GM12878 (cell line): ENCODE measurements at regions not wholly inside any gene's neighbourhood (a gene's known extent, or its start where the extent isn't known, plus 50 kb on each side); places are given as distances from the start of the nearest gene placed in this dataset.

ENCODE experiments used
- ATAC-seq: fragments of 200-7000 bp; cut with Tn5 transposase; 3 replicates; pipeline ENCODE4 v1.9.1; 2020; ENCODE audit warnings: mild to moderate bottlenecking, moderate library complexity
- BruUV-seq: library from RNA; stranded (reverse); fragments of 400-500 nt; replicated peaks from 2 replicates; lab custom pipeline; 2021; lab: Mats Ljungman, UMichigan
- CTCF ChIA-PET: fragments of 300-600 bp; sonication (Branson Sonifier 250); formaldehyde crosslinking; extraction: SDS; loops from one replicate; lab custom pipeline; 2021; ENCODE audit warnings: inconsistent platforms; lab: Yijun Ruan, JAX
- POLR2A ChIA-PET: fragments of 350-600 bp; formaldehyde crosslinking; extraction: SDS; loops from one replicate; lab custom pipeline; 2021; ENCODE audit warnings: inconsistent platforms; lab: Charles Lee
- RAD21 ChIA-PET: fragments of 300-600 bp; sonication (Branson Sonifier 250); formaldehyde crosslinking; loops from one replicate; lab custom pipeline; 2023; ENCODE audit warnings: antibody characterized with exemption; ENCODE audit not compliant: unreplicated experiment; lab: Charles Lee
- SMC1A ChIA-PET: fragments of 300-600 bp; sonication (Branson Sonifier 250); formaldehyde crosslinking; loops from one replicate; lab custom pipeline; 2023; ENCODE audit not compliant: unreplicated experiment, uncharacterized antibody; lab: Charles Lee
- DNase-seq: peaks from one replicate; pipeline ENCODE4 v3.0.0-alpha.2; 2011; ENCODE audit warnings: low read depth, low spot score
- FAIRE-seq: peaks from 3 replicates; lab custom pipeline; 2011; peaks lifted over from hg19 to GRCh38; lab: Jason Lieb, UNC
- H2AFZ ChIP-seq: 2 replicates; pipeline ENCODE4 v1.6.0; 2011; ENCODE audit warnings: low read depth, low read length, control low read depth; ENCODE audit not compliant: control insufficient read depth
- H3K27ac ChIP-seq: 2 replicates; pipeline ENCODE4 v1.5.1; 2011; ENCODE audit warnings: control low read depth; ENCODE audit not compliant: control insufficient read depth, insufficient read depth
- H3K27me3 ChIP-seq, 2 experiments: replicated peaks in 1 of 2; 2 replicates each; pipeline versions ENCODE4 v1.6.0 to v1.6.1; 2011; ENCODE audit warnings: low read length in 1 of 2; ENCODE audit not compliant: control insufficient read depth in 2 of 2, insufficient read depth in 2 of 2
- H3K36me3 ChIP-seq, 2 experiments: 2 replicates each; pipeline ENCODE4 v1.5.1; 2011; ENCODE audit warnings: low read length in 1 of 2; ENCODE audit not compliant: control insufficient read depth in 2 of 2, insufficient read depth in 2 of 2
- H3K4me1 ChIP-seq: 2 replicates; pipeline ENCODE4 v1.6.1; 2011; ENCODE audit warnings: mild to moderate bottlenecking, low read length, moderate library complexity, mixed read lengths; ENCODE audit not compliant: control insufficient read depth, insufficient read depth
- H3K4me2 ChIP-seq: 2 replicates; pipeline ENCODE4 v1.6.0; 2011; ENCODE audit warnings: control low read depth; ENCODE audit not compliant: control insufficient read depth, insufficient read depth
- H3K4me3 ChIP-seq: fragments of 200-600 bp; sonication (generic); 2 replicates; pipeline ENCODE4 v1.5.1; 2016
- H3K79me2 ChIP-seq: 2 replicates; pipeline ENCODE4 v1.6.0; 2011; ENCODE audit warnings: low read length; ENCODE audit not compliant: control insufficient read depth, insufficient read depth
- H3K9ac ChIP-seq: 2 replicates; pipeline ENCODE4 v1.8.0; 2011; ENCODE audit warnings: low read length, control low read depth, mixed read lengths; ENCODE audit not compliant: control insufficient read depth, insufficient read depth
- H3K9me3 ChIP-seq: replicated peaks from 3 replicates; pipeline ENCODE4 v1.5.1; 2011; ENCODE audit warnings: mild to moderate bottlenecking, low read length; ENCODE audit not compliant: control insufficient read depth, insufficient read depth
- H4K20me1 ChIP-seq: 2 replicates; pipeline ENCODE4 v1.6.0; 2011; ENCODE audit not compliant: control insufficient read depth, insufficient read depth
- CREM ChIP-seq: IDR thresholded peaks from 2 replicates; pipeline ENCODE4 v1.6.1; 2014; ENCODE audit warnings: antibody characterized with exemption, low read depth
- FOS ChIP-seq: IDR thresholded peaks from 3 replicates; pipeline ENCODE4 v1.6.1; 2011; ENCODE audit warnings: borderline replicate concordance; ENCODE audit not compliant: insufficient read length; ENCODE audit errors: extremely low read depth
- POLR2AphosphoS2 ChIP-seq: IDR thresholded peaks from 2 replicates; pipeline ENCODE4 v1.6.1; 2011; ENCODE audit warnings: low read depth, mild to moderate bottlenecking, low read length, improper control_type of control experiment, moderate library complexity
- SMARCA5 ChIP-seq: fragments of 450-650 bp; IDR thresholded peaks from 2 replicates; pipeline ENCODE4 v1.6.1; 2017; ENCODE audit warnings: mild to moderate bottlenecking
- TCF12 ChIP-seq: IDR thresholded peaks from 2 replicates; pipeline ENCODE4 v1.6.1; 2011; ENCODE audit warnings: low read depth, mild to moderate bottlenecking, low read length
- WGBS: methylation state at CpG from one replicate; pipeline ENCODE4 v1.1.6; 2016; ENCODE audit warnings: low lambda C conversion rate; ENCODE audit not compliant: insufficient replicate concordance, insufficient coverage; ENCODE audit errors: missing lambda C conversion rate; 5-methylcytosine and 5-hydroxymethylcytosine counted together
- in situ Hi-C: fragments of 300-500 bp; cut with MboI; formaldehyde crosslinking; loops from 9 replicates; pipeline ENCODE4 v1.14.3; 2018; ENCODE audit warnings: mixed read lengths
- intact Hi-C: fragments of 100-400 bp; cut with micrococcal nuclease; formaldehyde crosslinking; loops from one replicate; pipeline ENCODE4 v1.14.2; 2022; ENCODE audit not compliant: unreplicated experiment
- TF ChIP-seq, protein P1 (sequence below): fragments of 450-650 bp; IDR thresholded peaks from 2 replicates; pipeline ENCODE4 v1.6.1; 2016; ENCODE audit warnings: mild to moderate bottlenecking
- TF ChIP-seq, protein P2 (sequence below): IDR thresholded peaks from 2 replicates; pipeline ENCODE4 v1.6.1; 2012; ENCODE audit warnings: low read depth, low read length, improper control_type of control experiment
- TF ChIP-seq, protein P3 (sequence below): fragments of 450-650 bp; IDR thresholded peaks from 2 replicates; pipeline ENCODE4 v1.6.1; 2017; ENCODE audit warnings: low read depth, mild to moderate bottlenecking, moderate library complexity
- TF ChIP-seq, protein P4 (sequence below): IDR thresholded peaks from 2 replicates; pipeline ENCODE4 v1.6.1; 2011; ENCODE audit warnings: mild to moderate bottlenecking, low read depth, low read length, moderate library complexity; ENCODE audit not compliant: insufficient replicate concordance

DNA sequence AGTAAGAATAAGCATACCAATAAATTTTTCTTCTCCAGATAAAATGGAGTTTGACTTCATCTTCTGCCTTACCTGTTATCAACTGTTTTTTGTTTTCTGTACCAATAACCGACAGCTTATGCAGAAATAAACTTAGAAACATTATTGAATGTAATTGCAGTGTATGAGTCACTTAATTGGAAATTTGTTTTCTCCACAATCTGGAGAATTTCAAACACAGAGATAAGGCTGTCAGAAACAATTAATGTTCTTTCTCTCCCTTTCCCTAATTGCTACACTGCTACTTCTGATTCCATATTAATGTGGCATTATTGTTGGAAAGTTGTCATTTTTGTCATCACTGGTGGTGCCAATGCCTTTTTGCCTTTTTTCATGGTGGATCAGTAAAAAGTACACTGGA is 180.3 kb downstream of the SLCO4C1 start:
- ChIA-PET CTCF (no interaction called here), SMC1A (no interaction called here), RAD21 (no interaction called here), POLR2A (no interaction called here)
- Histone ChIP-seq H3K27ac (no peak overlapping the region), H3K27me3 (no peaks in the 10 kb centered on the region), H3K9me3 (no peaks in the 10 kb centered on the region), H3K4me1 (no peaks in the 10 kb centered on the region), H3K36me3 (no peaks in the 10 kb centered on the region), H2AFZ (no peak overlapping the region), H4K20me1 (no peaks in the 10 kb centered on the region), H3K4me2 (no peak overlapping the region), H3K4me3 (no peak overlapping the region), H3K9ac (no peak overlapping the region), H3K79me2 (no peaks in the 10 kb centered on the region)
- no TSS peak for BruUV-seq
- TF ChIP-seq CREM (no peak), FOS (no peak), SMARCA5 (no peak)
- TF ChIP-seq, protein P1, sequence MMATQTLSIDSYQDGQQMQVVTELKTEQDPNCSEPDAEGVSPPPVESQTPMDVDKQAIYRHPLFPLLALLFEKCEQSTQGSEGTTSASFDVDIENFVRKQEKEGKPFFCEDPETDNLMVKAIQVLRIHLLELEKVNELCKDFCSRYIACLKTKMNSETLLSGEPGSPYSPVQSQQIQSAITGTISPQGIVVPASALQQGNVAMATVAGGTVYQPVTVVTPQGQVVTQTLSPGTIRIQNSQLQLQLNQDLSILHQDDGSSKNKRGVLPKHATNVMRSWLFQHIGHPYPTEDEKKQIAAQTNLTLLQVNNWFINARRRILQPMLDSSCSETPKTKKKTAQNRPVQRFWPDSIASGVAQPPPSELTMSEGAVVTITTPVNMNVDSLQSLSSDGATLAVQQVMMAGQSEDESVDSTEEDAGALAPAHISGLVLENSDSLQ = no peak
- TF ChIP-seq, protein P2, sequence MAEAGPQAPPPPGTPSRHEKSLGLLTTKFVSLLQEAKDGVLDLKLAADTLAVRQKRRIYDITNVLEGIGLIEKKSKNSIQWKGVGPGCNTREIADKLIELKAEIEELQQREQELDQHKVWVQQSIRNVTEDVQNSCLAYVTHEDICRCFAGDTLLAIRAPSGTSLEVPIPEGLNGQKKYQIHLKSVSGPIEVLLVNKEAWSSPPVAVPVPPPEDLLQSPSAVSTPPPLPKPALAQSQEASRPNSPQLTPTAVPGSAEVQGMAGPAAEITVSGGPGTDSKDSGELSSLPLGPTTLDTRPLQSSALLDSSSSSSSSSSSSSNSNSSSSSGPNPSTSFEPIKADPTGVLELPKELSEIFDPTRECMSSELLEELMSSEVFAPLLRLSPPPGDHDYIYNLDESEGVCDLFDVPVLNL = no peak
- 0% methylated on average over 1 of the region's 1 CpG for WGBS
- no peak for ATAC-seq
- in situ Hi-C loops (no loop called here), intact Hi-C loops (no loop called here)
- no peak for FAIRE-seq
- DNase-seq = no peak

DNA sequence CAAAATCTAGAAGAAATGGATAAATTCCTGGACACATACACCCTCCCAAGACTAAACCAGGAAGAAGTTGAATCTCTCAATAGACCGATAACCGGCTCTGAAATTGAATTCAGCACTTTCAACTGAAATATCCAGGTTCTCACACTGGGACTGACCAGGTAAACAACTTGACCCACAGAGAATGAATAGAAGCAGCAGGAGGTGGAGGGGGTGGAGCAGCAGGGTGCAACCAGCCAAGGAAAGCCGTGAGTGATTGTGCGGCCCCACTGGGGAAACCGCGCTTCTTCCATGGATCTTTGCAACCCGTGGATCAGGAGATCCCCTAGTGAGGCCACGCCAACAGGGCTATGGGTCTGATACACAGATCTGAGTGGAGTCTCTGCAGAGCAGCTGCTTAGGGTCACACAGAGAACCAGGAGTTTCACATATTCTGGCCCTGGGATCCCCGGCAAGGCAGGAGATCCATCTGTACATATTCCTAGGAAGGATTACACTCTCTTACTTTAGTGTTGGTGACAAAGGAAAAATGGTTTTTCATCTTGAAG is 181.5 kb downstream of the SLCO4C1 start:
- Histone ChIP-seq H3K9me3 (no peaks in the 10 kb centered on the region), H3K36me3 (no peaks in the 10 kb centered on the region), H2AFZ (no peak overlapping the region), H3K4me1 (no peaks in the 10 kb centered on the region), H3K79me2 (no peaks in the 10 kb centered on the region), H3K4me2 (no peak overlapping the region), H3K27me3 (no peaks in the 10 kb centered on the region), H3K4me3 (no peak overlapping the region), H4K20me1 (no peaks in the 10 kb centered on the region), H3K9ac (no peak overlapping the region), H3K27ac (no peak overlapping the region)
- DNase-seq (no peak), FAIRE-seq (no peak), ATAC-seq (no peak)
- TF ChIP-seq, protein P3, sequence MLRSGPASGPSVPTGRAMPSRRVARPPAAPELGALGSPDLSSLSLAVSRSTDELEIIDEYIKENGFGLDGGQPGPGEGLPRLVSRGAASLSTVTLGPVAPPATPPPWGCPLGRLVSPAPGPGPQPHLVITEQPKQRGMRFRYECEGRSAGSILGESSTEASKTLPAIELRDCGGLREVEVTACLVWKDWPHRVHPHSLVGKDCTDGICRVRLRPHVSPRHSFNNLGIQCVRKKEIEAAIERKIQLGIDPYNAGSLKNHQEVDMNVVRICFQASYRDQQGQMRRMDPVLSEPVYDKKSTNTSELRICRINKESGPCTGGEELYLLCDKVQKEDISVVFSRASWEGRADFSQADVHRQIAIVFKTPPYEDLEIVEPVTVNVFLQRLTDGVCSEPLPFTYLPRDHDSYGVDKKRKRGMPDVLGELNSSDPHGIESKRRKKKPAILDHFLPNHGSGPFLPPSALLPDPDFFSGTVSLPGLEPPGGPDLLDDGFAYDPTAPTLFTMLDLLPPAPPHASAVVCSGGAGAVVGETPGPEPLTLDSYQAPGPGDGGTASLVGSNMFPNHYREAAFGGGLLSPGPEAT = no peak
- TF ChIP-seq, protein P4, sequence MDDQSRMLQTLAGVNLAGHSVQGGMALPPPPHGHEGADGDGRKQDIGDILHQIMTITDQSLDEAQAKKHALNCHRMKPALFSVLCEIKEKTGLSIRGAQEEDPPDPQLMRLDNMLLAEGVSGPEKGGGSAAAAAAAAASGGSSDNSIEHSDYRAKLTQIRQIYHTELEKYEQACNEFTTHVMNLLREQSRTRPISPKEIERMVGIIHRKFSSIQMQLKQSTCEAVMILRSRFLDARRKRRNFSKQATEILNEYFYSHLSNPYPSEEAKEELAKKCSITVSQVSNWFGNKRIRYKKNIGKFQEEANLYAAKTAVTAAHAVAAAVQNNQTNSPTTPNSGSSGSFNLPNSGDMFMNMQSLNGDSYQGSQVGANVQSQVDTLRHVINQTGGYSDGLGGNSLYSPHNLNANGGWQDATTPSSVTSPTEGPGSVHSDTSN = no peak
- TF ChIP-seq TCF12 = no peak
- TF ChIP-seq POLR2AphosphoS2 = no peak
- POLR2A ChIA-PET = no interaction called here
- BruUV-seq = no TSS peak
- RAD21 ChIA-PET = no interaction called here
- in situ Hi-C loops = no loop called here
- CTCF ChIA-PET = no interaction called here
- WGBS = 32% methylated on average over 9 of the region's 9 CpGs
- intact Hi-C loops = no loop called here
- SMC1A ChIA-PET = no interaction called here
